Fibroblast of skin of scalp (primary cell): ENCODE measurements at regions not wholly inside any gene's neighbourhood (a gene's known extent, or its start where the extent isn't known, plus 50 kb on each side); places are given as distances from the start of the nearest gene placed in this dataset.
"Not testable (repeated sequence)": the region's sequence is repeated elsewhere in the genome, so short reads cannot be mapped to it uniquely, and the experiment has no call there.

Experiments
- DNase-seq: peaks from one replicate; pipeline ENCODE4 v3.0.0-alpha.2; 2013

GRCh38 chr12:75790219-75790618, 241.4 kb downstream of the PHLDA1 start:
- no peak for DNase-seq

- DNase-seq, result not testable (repeated sequence)
Measured at GRCh38 chr12:75787146-75787545, 244.4 kb downstream of the PHLDA1 start.

- no peak for DNase-seq
Measured at GRCh38 chr12:75786070-75786469, 245.5 kb downstream of the PHLDA1 start.

- DNase-seq, result no peak
Measured at GRCh38 chr12:75784591-75784990, 247.0 kb downstream of the PHLDA1 start.

GRCh38 chr12:75783093-75783877, 248.3 kb downstream of the PHLDA1 start:
- no peak for DNase-seq

GRCh38 chr12:75782069-75782581, 249.5 kb downstream of the PHLDA1 start:
- no peak for DNase-seq

GRCh38 chr12:75781532-75782046, 250.0 kb downstream of the PHLDA1 start:
- DNase-seq, result peak; percentile 61

- DNase-seq, result no peak
Measured at GRCh38 chr12:75779891-75780496, 251.6 kb downstream of the PHLDA1 start.

GRCh38 chr12:75774261-75775052, 257.1 kb downstream of the PHLDA1 start:
- no peak for DNase-seq

GRCh38 chr12:75773377-75773776, 258.2 kb downstream of the PHLDA1 start:
- DNase-seq, result no peak

GRCh38 chr12:75771023-75771422, 259.6 kb upstream of the KRR1 start:
- no peak for DNase-seq

- DNase-seq, result no peak
Measured at GRCh38 chr12:75767957-75768356, 256.5 kb upstream of the KRR1 start.

GRCh38 chr12:75766263-75767160, 255.1 kb upstream of the KRR1 start:
- no peak for DNase-seq

GRCh38 chr12:75765170-75766059, 254.0 kb upstream of the KRR1 start:
- DNase-seq, result no peak

- no peak for DNase-seq
Measured at GRCh38 chr12:75764091-75764841, 252.9 kb upstream of the KRR1 start.

GRCh38 chr12:75760573-75761294, 249.3 kb upstream of the KRR1 start:
- DNase-seq, result no peak

GRCh38 chr12:75759842-75760572, 248.6 kb upstream of the KRR1 start:
- DNase-seq, result peak; percentile 79

- DNase-seq, result no peak
Measured at GRCh38 chr12:75759196-75759595, 247.8 kb upstream of the KRR1 start.

GRCh38 chr12:75756771-75757170, 245.4 kb upstream of the KRR1 start:
- no peak for DNase-seq
